H9 (cell line): ENCODE measurements at regions not wholly inside any gene's neighbourhood (a gene's known extent, or its start where the extent isn't known, plus 50 kb on each side); places are given as distances from the start of the nearest gene placed in this dataset.

Source experiments
- DNase-seq: peaks from one replicate; pipeline ENCODE4 v3.0.0-alpha.2; 2017
- H2AFZ ChIP-seq: one replicate; pipeline ENCODE4 v1.6.1; 2013; ENCODE audit warnings: mild to moderate bottlenecking, low read length, control low read depth, moderate library complexity
- H2AK5ac ChIP-seq: 2 replicates; pipeline ENCODE4 v1.6.1; 2013; ENCODE audit warnings: low read length, control low read depth, mixed read lengths; ENCODE audit not compliant: insufficient read length
- H2BK120ac ChIP-seq: one replicate; pipeline ENCODE4 v1.6.1; 2013; ENCODE audit warnings: low read depth, mild to moderate bottlenecking, low read length, control low read depth, inconsistent platforms; ENCODE audit not compliant: poor library complexity, severe bottlenecking
- H2BK12ac ChIP-seq: 2 replicates; pipeline ENCODE4 v1.6.1; 2013; ENCODE audit warnings: low read length, control low read depth, mixed read lengths, low read depth; ENCODE audit not compliant: insufficient read length
- H2BK15ac ChIP-seq: 2 replicates; pipeline ENCODE4 v1.6.1; 2013; ENCODE audit warnings: low read depth, low read length, control low read depth
- H2BK20ac ChIP-seq: one replicate; pipeline ENCODE4 v1.6.1; 2013; ENCODE audit warnings: low read depth, mild to moderate bottlenecking, low read length, control low read depth, inconsistent platforms; ENCODE audit not compliant: poor library complexity, severe bottlenecking
- H2BK5ac ChIP-seq: 2 replicates; pipeline ENCODE4 v1.6.1; 2013; ENCODE audit warnings: low read length, control low read depth, mixed read lengths; ENCODE audit not compliant: insufficient read length
- H3K14ac ChIP-seq: 2 replicates; pipeline ENCODE4 v1.6.1; 2013; ENCODE audit warnings: low read length, control low read depth; ENCODE audit not compliant: insufficient read depth
- H3K18ac ChIP-seq: 2 replicates; pipeline ENCODE4 v1.6.1; 2013; ENCODE audit warnings: low read depth, mild to moderate bottlenecking, mixed read lengths, low read length, control low read depth; ENCODE audit not compliant: insufficient read length
- H3K23ac ChIP-seq: 2 replicates; pipeline ENCODE4 v1.6.1; 2013; ENCODE audit warnings: low read length, control low read depth, mixed read lengths, low read depth; ENCODE audit not compliant: insufficient read length
- H3K23me2 ChIP-seq: 2 replicates; pipeline ENCODE4 v1.6.1; 2013; ENCODE audit warnings: low read depth, mild to moderate bottlenecking, mixed read lengths, low read length, control low read depth; ENCODE audit not compliant: insufficient read length, poor library complexity, severe bottlenecking
- H3K27ac ChIP-seq: 2 replicates; pipeline ENCODE4 v1.5.1; 2013; ENCODE audit warnings: low read length, control low read depth, mixed read lengths, low read depth; ENCODE audit not compliant: insufficient read length
- H3K27me3 ChIP-seq: 2 replicates; pipeline ENCODE4 v1.6.1; 2013; ENCODE audit warnings: low read length, control low read depth, inconsistent platforms; ENCODE audit not compliant: insufficient read depth
- H3K4ac ChIP-seq: 2 replicates; pipeline ENCODE4 v1.6.1; 2013; ENCODE audit warnings: low read depth, mild to moderate bottlenecking, control low read depth, inconsistent platforms, low read length, moderate library complexity
- H3K4me1 ChIP-seq: 2 replicates; pipeline ENCODE4 v1.6.1; 2013; ENCODE audit warnings: low read length, control low read depth, inconsistent platforms; ENCODE audit not compliant: insufficient read depth
- H3K4me2 ChIP-seq: 2 replicates; pipeline ENCODE4 v1.6.1; 2013; ENCODE audit warnings: low read length, control low read depth, mixed read lengths; ENCODE audit not compliant: insufficient read length, insufficient read depth
- H3K56ac ChIP-seq: 2 replicates; pipeline ENCODE4 v1.6.1; 2013; ENCODE audit warnings: low read depth, mild to moderate bottlenecking, mixed read lengths, low read length, control low read depth; ENCODE audit not compliant: insufficient read length
- H3K79me1 ChIP-seq: 2 replicates; pipeline ENCODE4 v1.6.1; 2013; ENCODE audit warnings: low read depth, mild to moderate bottlenecking, moderate library complexity, low read length, control low read depth, inconsistent platforms; ENCODE audit not compliant: insufficient read depth, poor library complexity, severe bottlenecking
- H3K79me2 ChIP-seq: 2 replicates; pipeline ENCODE4 v1.6.1; 2013; ENCODE audit warnings: low read length, control low read depth, inconsistent platforms; ENCODE audit not compliant: insufficient read depth
- H3K9ac ChIP-seq: 2 replicates; pipeline ENCODE4 v1.6.1; 2013; ENCODE audit warnings: low read length, control low read depth, mixed read lengths; ENCODE audit not compliant: insufficient read length; ENCODE audit errors: extremely low read depth
- H3K9me3 ChIP-seq: one replicate; pipeline ENCODE4 v1.6.1; 2013; ENCODE audit warnings: low read depth, low read length, inconsistent platforms; ENCODE audit not compliant: control insufficient read depth
- H3T11ph ChIP-seq: one replicate; pipeline ENCODE4 v1.6.1; 2013; ENCODE audit warnings: mild to moderate bottlenecking, low read length, control low read depth, inconsistent platforms
- H4K20me1 ChIP-seq: one replicate; pipeline ENCODE4 v1.6.1; 2013; ENCODE audit not compliant: control insufficient read depth, insufficient read length, insufficient read depth
- H4K5ac ChIP-seq: 2 replicates; pipeline ENCODE4 v1.6.1; 2013; ENCODE audit warnings: low read depth, mild to moderate bottlenecking, mixed read lengths, low read length, control low read depth; ENCODE audit not compliant: insufficient read length
- H4K8ac ChIP-seq: replicated peaks from 2 replicates; pipeline ENCODE4 v1.6.1; 2013; ENCODE audit warnings: low read length, control low read depth, mixed read lengths, low read depth; ENCODE audit not compliant: insufficient read length
- H4K91ac ChIP-seq: 2 replicates; pipeline ENCODE4 v1.6.1; 2013; ENCODE audit warnings: low read depth, mild to moderate bottlenecking, moderate library complexity, mixed read lengths, low read length, control low read depth; ENCODE audit not compliant: insufficient read length
- H3K27ac Mint-ChIP-seq, 3 experiments: 2 replicates in 2 of 3; 3 replicates in 1 of 3; pipeline ENCODE4 v1.8.0; 2020 to 2021; ENCODE audit warnings: mixed read lengths in 3 of 3, mild to moderate bottlenecking in 1 of 3, moderate library complexity in 1 of 3
- H3K27me3 Mint-ChIP-seq: 2 replicates; pipeline ENCODE4 v1.8.0; 2021; ENCODE audit warnings: low read depth, mild to moderate bottlenecking, moderate library complexity, mixed read lengths
- H3K36me3 Mint-ChIP-seq, 3 experiments: 2 replicates in 2 of 3; 3 replicates in 1 of 3; pipeline ENCODE4 v1.8.0; 2020 to 2021; ENCODE audit warnings: low read depth in 3 of 3, mixed read lengths in 3 of 3; ENCODE audit not compliant: insufficient read depth in 1 of 3
- H3K4me1 Mint-ChIP-seq, 2 experiments: 2 replicates each; pipeline ENCODE4 v1.8.0; 2020; ENCODE audit warnings: mixed read lengths in 2 of 2
- H3K4me3 Mint-ChIP-seq, 2 experiments: 2 replicates in 1 of 2; 3 replicates in 1 of 2; pipeline ENCODE4 v1.8.0; 2020 to 2021; ENCODE audit warnings: mild to moderate bottlenecking in 2 of 2, mixed read lengths in 2 of 2, moderate library complexity in 1 of 2
- H3K9me3 Mint-ChIP-seq, 2 experiments: 2 replicates in 1 of 2; 3 replicates in 1 of 2; pipeline ENCODE4 v1.8.0; 2020; ENCODE audit warnings: mild to moderate bottlenecking in 2 of 2, mixed read lengths in 2 of 2, moderate library complexity in 1 of 2
- CTCF ChIP-seq: fragments of 200-600 bp; sonication (generic); conservative IDR thresholded peaks from 3 replicates; pipeline ENCODE4 v1.8.0; 2021; ENCODE audit warnings: antibody characterized with exemption, mild to moderate bottlenecking
- WGBS: extraction: QIAGEN DNeasy Blood & Tissue Kit; methylation state at CpG from one replicate; pipeline ENCODE4 v1.1.7; 2013; ENCODE audit warnings: missing lambda C conversion rate, low lambda C conversion rate, mixed read lengths; ENCODE audit not compliant: insufficient read length; ENCODE audit errors: extremely low coverage; 5-methylcytosine and 5-hydroxymethylcytosine counted together

- Histone ChIP-seq H4K20me1 (no peaks in the 10 kb centered on the region), H3K4me2 (no peak overlapping the region), H3K27ac (no peak overlapping the region), H4K91ac (no peak overlapping the region), H3K9me3 (no peaks in the 10 kb centered on the region), H3K56ac (no peak overlapping the region), H3K4ac (no peak overlapping the region), H3K23me2 (no peaks in the 10 kb centered on the region), H3K23ac (no peak overlapping the region), H2BK5ac (no peak overlapping the region), H2BK12ac (no peak overlapping the region), H4K5ac (no peak overlapping the region), H3K4me1 (no peaks in the 10 kb centered on the region; the same call in 1 of the 2 replicates), H3K27me3 (no peaks in the 10 kb centered on the region), H3K9ac (no peak overlapping the region), H4K8ac (no peak overlapping the region), H2AK5ac (no peak overlapping the region), H3T11ph (no peak overlapping the region), H2AFZ (no peak overlapping the region), H2BK15ac (no peak overlapping the region), H3K79me1 (no peaks in the 10 kb centered on the region), H2BK20ac (no peak overlapping the region), H3K14ac (no peak overlapping the region), H3K79me2 (no peaks in the 10 kb centered on the region), H2BK120ac (no peak overlapping the region), H3K18ac (no peak overlapping the region)
- Mint-ChIP-seq H3K36me3 (no peaks in the 10 kb centered on the region), H3K27me3 (no peaks in the 10 kb centered on the region), H3K4me1 (peaks cover 10% of the 10 kb centered on the region in 2 experiments), H3K9me3 (no peaks in the 10 kb centered on the region), H3K4me3 (no peak overlapping the region), H3K27ac (no peak overlapping the region)
- WGBS, result no CpG with 5 or more reads among the region's 1 CpG
- TF ChIP-seq CTCF, result no peak
- no peak for DNase-seq
Measured at GRCh38 chr6:146878168-146878951, 279.6 kb downstream of the ADGB start.
